CD4-positive, alpha-beta T cell treated with Interleukin-10 for 1 hour (primary cell): ENCODE measurements at regions not wholly inside any gene's neighbourhood (a gene's known extent, or its start where the extent isn't known, plus 50 kb on each side); places are given as distances from the start of the nearest gene placed in this dataset.
"Not testable (repeated sequence)": the region's sequence is repeated elsewhere in the genome, so short reads cannot be mapped to it uniquely, and the experiment has no call there.

Experiments
- DNase-seq: peaks from one replicate; pipeline ENCODE4 v3.0.0-alpha.2; 2020

GRCh38 chr7:119968411-119968810, 304.6 kb upstream of the KCND2 start:
- DNase-seq: not testable (repeated sequence)

DNA sequence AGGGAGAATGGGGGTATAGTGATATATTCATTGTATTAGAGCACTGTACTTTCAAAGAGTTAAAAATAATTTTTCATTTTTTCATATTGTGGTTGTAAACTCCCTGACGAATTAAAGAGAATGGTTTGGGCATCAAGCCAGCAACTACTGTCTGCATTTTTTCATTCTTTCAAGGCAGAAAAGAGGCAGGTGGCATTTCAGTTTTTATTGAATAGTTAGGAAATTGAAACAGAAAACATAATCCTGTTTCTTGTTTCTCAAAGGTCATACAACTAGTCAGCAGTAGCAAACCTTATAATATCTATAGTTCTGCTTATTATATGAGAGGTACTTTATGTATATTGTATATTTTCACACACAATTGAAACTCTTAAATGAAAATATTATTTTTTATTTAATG, 303.9 kb upstream of the KCND2 start:
- DNase-seq: no peak

- DNase-seq: no peak
Measured at GRCh38 chr7:119969763-119970162, 303.2 kb upstream of the KCND2 start.

GRCh38 chr7:119974972-119975371, 298.0 kb upstream of the KCND2 start:
- DNase-seq: no peak

DNA sequence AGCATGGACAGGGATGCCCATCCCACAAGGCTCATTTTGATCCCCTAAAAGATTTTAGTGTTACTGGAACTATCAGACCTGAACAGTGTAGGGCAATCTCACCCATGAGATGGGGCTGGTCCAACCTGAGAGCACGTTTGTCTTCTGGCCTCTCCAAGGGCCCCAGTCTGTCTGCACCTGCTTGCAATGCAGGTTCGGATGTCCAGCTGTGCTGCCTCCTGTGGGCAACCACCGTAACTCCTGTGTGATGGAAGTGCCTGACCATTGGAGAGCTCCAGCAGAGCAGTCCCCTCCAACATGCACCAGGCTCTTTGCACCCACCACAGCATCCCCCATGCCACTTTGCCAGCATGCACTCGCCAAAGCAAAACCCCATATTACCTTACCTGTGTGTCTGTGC, 290.1 kb upstream of the KCND2 start:
- no peak for DNase-seq

GRCh38 chr7:119983468-119983867, 289.5 kb upstream of the KCND2 start:
- DNase-seq: no peak

GRCh38 chr7:119984247-119984646, 288.7 kb upstream of the KCND2 start:
- no peak for DNase-seq

- DNase-seq: no peak
Measured at GRCh38 chr7:119988401-119988800, 284.6 kb upstream of the KCND2 start.

- DNase-seq: no peak
Measured at GRCh38 chr7:119994928-119995327, 278.0 kb upstream of the KCND2 start.

- no peak for DNase-seq
Measured at GRCh38 chr7:119996634-119997033, 276.3 kb upstream of the KCND2 start.

DNA sequence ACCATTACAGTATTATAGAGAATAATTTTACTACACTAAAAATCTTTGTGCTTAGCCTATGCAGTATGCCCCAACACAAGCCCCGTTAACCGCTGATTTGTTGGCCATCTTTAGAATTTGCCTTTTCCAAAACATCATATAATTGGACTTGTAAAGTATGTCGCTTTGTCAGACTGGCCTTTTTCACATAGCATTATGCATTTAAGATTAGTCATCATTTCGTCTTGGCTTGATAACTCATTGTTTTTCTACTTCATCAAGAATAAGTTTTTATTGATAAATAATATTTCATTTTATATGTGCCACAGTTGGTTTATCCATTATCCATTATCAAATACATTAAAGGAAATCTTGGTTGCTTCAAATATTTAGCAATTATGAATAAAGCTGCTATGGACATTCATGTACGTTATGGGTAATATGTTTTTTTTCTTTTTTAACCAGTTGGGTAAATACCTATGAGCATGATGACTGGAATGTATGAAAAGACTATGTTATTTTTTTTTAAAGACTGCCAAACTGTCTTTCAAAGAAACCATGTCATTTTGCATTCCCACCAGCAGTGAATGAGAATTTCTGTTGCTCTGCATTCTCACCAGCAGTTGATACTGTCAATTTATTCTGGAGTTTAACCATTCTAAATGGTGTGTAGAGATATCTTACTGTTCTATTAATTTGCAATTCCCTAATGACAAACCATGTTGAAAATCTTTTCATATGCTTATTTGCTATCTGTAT, 273.1 kb upstream of the KCND2 start:
- DNase-seq: no peak

DNA sequence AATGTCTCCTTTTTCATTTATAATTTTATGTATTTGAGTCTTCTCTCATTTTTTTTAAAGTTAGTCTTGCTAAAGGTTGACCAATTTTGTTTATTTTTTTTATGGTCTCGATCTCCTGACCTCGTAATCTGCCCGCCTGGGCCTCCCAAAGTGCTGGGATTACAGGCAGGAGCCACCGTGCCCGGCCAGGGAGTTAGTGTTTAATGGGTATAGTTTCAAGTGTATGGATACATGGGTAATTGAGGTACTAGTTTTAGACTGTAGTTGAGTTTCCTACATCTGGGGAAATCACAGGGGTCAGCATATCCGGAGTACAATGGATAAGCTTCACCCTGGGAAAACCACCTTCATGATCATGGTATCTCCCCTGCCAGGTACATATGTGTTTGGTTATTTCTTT, 267.3 kb upstream of the KCND2 start:
- DNase-seq: no peak

GRCh38 chr7:120014301-120014700, 258.7 kb upstream of the KCND2 start:
- DNase-seq: not testable (repeated sequence)

GRCh38 chr7:120014925-120015465, 258.0 kb upstream of the KCND2 start:
- no peak for DNase-seq

DNA sequence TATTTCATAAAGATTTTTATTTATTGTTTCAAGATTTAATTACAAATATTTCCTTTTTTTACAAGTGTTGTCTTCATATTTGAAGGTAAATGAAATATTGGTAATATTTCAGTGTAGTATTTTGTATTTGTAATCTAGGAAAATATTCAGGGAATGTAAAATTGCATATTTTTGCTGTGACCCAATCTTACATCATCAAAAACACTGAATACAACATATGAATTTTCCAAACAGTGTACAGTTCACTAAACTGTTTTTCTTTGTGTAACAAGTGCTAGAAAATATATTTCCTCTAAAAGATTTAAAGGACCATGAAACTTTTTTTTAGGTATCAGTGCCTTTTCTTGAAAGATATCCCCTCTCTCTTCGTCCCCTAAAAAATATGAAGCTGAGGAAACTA, 251.9 kb upstream of the KCND2 start:
- no peak for DNase-seq

- DNase-seq: no peak
Measured at GRCh38 chr7:120023494-120024167, 249.3 kb upstream of the KCND2 start.

GRCh38 chr7:120028636-120029035, 244.3 kb upstream of the KCND2 start:
- no peak for DNase-seq

GRCh38 chr7:120030876-120031275, 242.1 kb upstream of the KCND2 start:
- DNase-seq: no peak

GRCh38 chr7:120033114-120033513, 239.9 kb upstream of the KCND2 start:
- DNase-seq: no peak

DNA sequence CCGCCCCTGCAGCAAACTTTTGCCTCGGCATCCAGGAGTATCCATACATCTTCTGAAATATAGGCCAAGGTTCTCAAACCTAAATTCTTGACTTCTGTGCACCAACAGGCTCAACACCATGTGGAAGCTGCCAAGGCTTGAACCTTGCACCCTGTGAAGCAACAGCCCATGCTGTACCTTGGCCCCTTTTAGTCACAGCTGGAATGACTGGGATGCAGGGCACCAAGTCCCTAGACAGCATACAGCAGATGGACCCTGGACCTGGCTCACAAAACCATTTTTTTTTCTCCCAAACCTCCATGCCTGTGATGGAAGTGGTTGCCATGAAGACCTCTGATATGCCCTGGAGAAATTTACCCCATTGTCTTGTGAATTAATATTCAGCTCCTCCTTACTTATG, 233.8 kb upstream of the KCND2 start:
- no peak for DNase-seq

- no peak for DNase-seq
Measured at GRCh38 chr7:120041798-120042197, 231.2 kb upstream of the KCND2 start.

DNA sequence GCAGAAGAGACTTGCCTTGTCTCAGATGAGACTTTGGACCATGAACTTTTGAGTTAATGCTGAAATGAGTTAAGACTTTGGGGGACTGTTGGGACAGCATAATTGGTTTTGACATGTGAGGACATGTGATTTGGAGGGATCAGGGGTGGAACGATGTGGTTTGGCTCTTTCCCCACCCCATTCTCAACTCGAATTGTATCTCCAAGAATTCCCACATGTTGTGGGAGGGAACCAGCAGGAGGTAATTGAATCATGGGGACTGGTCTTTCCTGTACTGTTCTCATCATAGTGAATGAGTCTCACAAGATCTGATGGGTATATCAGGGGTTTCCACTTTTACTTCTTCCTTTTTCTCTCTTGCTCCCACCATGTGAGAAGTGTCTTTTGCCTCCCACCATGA, 229.7 kb upstream of the KCND2 start:
- no peak for DNase-seq

DNA sequence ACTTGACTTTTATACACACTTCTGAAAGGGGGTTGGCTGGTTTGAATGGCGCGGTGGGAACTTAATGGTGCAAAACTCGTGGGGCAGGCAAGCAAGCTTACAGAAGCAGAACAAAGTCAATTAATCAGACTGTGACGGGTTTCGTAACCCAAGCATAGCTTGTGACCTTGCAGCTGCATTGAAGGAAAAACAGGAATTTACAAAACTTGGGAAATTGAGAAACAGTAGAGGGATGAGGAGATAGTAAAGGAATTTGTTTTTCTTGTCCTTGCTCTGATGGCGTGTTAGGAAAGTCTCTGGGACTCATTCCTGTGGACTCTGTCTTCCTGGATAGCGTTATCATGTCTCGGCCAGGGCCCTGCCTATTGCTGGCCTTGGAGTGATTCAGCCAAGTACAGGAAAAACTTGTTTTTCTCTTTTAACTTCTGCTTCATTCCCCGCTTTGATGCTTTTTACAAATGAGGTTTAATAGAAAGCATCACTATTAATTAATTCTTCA, 220.0 kb upstream of the KCND2 start:
- DNase-seq: no peak

DNA sequence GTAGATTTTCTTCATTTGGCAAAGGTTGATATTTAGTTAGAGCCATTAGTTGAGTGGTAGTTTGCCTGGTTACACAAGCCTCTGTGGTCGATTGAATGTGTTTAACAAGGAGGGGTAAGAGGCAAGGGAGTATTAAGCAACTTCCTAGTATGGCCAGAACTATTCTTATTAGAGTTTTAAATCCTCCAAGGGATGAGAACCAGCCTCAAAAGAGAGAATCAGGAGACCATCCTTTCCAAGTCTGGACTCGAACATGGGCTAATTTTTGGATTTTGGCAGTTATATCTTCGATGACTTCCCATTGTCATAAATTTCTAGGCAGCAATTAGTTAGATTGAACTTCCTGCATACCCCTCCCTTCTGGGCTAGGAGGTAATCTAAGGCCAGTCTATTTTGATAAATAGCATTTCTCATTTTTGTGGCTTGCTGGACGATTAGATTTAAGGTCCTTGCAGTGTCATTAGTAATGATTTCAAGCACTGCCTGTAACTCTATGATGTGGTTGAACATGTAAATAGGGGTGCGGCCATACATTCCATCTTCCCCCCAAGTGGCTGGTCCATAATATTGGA, 219.5 kb upstream of the KCND2 start:
- no peak for DNase-seq
